SK-MEL-5 (cell line): ENCODE measurements at regions not wholly inside any gene's neighbourhood (a gene's known extent, or its start where the extent isn't known, plus 50 kb on each side); places are given as distances from the start of the nearest gene placed in this dataset.
A peak's percentile ranks its signal among the peaks of the same experiment; 100 is the strongest.

Experiments
- DNase-seq: peaks from one replicate; pipeline ENCODE4 v3.0.0-alpha.2; 2016; ENCODE audit warnings: low read depth, low spot score
- in situ Hi-C: cut with HindIII; loops from 2 replicates; pipeline ENCODE4 v1.10.0; 2016; ENCODE audit warnings: low sequenced_read_pairs, high pct_unique_total_duplicates, low pct_unique_long_range_greater_than_20kb

- in situ Hi-C loops, result no loop called here
- DNase-seq, result no peak
Measured at GRCh38 chr3:72155391-72156064, 370.6 kb upstream of the PROK2 start.

- DNase-seq, result no peak
- in situ Hi-C loops, result no loop called here
Measured at GRCh38 chr3:72154391-72155335, 369.7 kb upstream of the PROK2 start.

- DNase-seq, result no peak
- in situ Hi-C loops, result no loop called here
Measured at GRCh38 chr3:72153477-72154314, 368.7 kb upstream of the PROK2 start.

- in situ Hi-C loops, result no loop called here
- DNase-seq, result peak; percentile 47
Measured at GRCh38 chr3:72152551-72153476, 367.9 kb upstream of the PROK2 start.

GRCh38 chr3:72151465-72152238, 366.7 kb upstream of the PROK2 start:
- no peak for DNase-seq
- in situ Hi-C loops, result no loop called here

GRCh38 chr3:72150634-72151412, 365.9 kb upstream of the PROK2 start:
- in situ Hi-C loops, result no loop called here

GRCh38 chr3:72149645-72150300, 364.8 kb upstream of the PROK2 start:
- no peak for DNase-seq
- in situ Hi-C loops, result no loop called here

More at GRCh38 chr3:72150634-72151412, 365.9 kb upstream of the PROK2 start:
- DNase-seq, result no peak

- DNase-seq, result no peak
- in situ Hi-C loops, result no loop called here
Measured at GRCh38 chr3:72147600-72147999, 362.7 kb upstream of the PROK2 start.

GRCh38 chr3:72145506-72146380, 360.8 kb upstream of the PROK2 start:
- in situ Hi-C loops, result no loop called here

GRCh38 chr3:72144773-72145505, 360.0 kb upstream of the PROK2 start:
- DNase-seq, result no peak
- in situ Hi-C loops, result no loop called here

More at GRCh38 chr3:72145506-72146380, 360.8 kb upstream of the PROK2 start:
- DNase-seq, result no peak

GRCh38 chr3:72143966-72144717, 359.2 kb upstream of the PROK2 start:
- no peak for DNase-seq
- in situ Hi-C loops, result no loop called here

GRCh38 chr3:72143322-72143721, 358.4 kb upstream of the PROK2 start:
- no peak for DNase-seq
- in situ Hi-C loops, result no loop called here

GRCh38 chr3:72142028-72142427, 357.1 kb upstream of the PROK2 start:
- no peak for DNase-seq
- in situ Hi-C loops, result no loop called here
